Astrocyte of the spinal cord (primary cell): ENCODE measurements at regions not wholly inside any gene's neighbourhood (a gene's known extent, or its start where the extent isn't known, plus 50 kb on each side); places are given as distances from the start of the nearest gene placed in this dataset.
"Not testable (repeated sequence)": the region's sequence is repeated elsewhere in the genome, so short reads cannot be mapped to it uniquely, and the experiment has no call there.

ENCODE experiments used
- DNase-seq: peaks from one replicate; pipeline ENCODE4 v3.0.0; 2011; ENCODE audit warnings: low read depth, low spot score
- H3K4me3 ChIP-seq: 2 replicates; pipeline ENCODE4 v1.5.1; 2011; ENCODE audit warnings: low read depth, mild to moderate bottlenecking, low read length, moderate library complexity
- in situ Hi-C: cut with HindIII; loops from 2 replicates; pipeline ENCODE4 v1.10.0; 2017; ENCODE audit warnings: low sequenced_read_pairs
- TF ChIP-seq, protein P1 (sequence below): IDR thresholded peaks from 2 replicates; pipeline ENCODE4 v1.5.1; 2012; ENCODE audit warnings: low read depth, mild to moderate bottlenecking, low read length, inconsistent platforms

DNA sequence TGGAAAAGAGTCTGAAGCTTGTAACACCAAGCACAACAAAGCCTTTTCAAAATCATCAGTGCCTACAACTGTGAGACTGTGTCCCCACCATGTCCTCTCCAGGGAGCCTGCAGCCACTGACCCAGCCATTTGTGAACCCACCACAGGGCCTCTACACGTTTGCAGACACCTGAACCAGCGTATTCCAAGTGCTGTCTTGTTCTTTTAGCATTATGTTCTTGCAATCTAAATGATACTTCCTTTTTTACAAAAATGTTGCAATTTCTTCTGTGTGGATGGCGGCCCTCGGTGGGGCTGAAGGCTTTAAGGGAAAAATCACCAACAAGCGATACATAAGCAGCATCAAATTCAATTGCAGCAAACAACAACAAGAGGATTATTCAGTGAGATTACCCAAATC lies 403.2 kb upstream of the MGMT start:
- TF ChIP-seq, protein P1, sequence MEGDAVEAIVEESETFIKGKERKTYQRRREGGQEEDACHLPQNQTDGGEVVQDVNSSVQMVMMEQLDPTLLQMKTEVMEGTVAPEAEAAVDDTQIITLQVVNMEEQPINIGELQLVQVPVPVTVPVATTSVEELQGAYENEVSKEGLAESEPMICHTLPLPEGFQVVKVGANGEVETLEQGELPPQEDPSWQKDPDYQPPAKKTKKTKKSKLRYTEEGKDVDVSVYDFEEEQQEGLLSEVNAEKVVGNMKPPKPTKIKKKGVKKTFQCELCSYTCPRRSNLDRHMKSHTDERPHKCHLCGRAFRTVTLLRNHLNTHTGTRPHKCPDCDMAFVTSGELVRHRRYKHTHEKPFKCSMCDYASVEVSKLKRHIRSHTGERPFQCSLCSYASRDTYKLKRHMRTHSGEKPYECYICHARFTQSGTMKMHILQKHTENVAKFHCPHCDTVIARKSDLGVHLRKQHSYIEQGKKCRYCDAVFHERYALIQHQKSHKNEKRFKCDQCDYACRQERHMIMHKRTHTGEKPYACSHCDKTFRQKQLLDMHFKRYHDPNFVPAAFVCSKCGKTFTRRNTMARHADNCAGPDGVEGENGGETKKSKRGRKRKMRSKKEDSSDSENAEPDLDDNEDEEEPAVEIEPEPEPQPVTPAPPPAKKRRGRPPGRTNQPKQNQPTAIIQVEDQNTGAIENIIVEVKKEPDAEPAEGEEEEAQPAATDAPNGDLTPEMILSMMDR: no peak
- in situ Hi-C loops: no loop called here
- no peak for DNase-seq
- H3K4me3 ChIP-seq: no peak overlapping the region

DNA sequence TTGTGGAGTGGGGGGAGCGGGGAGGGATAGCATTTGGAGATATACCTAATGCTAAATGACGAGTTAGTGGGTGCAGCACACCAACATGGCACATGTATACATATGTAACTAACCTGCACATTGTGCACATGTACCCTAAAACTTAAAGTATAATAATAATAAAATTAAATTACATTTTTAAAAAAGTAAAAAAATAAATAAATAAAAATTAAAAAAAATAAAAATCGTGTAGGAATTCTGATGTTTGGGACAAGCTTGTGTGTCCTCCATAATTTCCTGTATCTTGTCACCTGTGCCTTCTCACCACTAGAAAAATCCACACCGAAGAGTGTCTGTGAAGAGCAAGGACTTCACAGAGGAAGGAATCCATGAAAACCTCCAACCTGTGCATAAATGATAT lies 400.5 kb upstream of the MGMT start:
- DNase-seq, H3K4me3 ChIP-seq, in situ Hi-C loops: not testable (repeated sequence)

DNA sequence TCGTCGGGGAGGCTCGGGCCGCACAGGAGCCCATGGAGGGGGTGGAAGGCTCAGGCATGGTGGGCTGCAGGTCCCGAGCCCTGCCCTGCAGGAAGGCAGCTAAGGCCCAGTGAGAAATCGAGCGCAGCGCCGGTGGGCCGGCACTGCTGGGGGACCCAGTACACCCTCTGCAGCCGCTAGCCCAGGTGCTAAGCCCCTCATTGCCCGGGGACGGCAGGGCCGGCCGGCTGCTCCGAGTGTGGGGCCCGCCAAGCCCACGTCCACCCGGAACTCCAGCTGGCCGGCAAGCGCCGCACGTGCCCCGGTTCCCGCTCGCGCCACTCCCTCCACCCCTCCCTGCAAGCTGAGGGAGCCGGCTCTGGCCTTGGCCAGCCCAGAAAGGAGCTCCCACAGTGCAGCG lies 395.6 kb upstream of the MGMT start:
- in situ Hi-C loops, DNase-seq, H3K4me3 ChIP-seq: not testable (repeated sequence)

DNA sequence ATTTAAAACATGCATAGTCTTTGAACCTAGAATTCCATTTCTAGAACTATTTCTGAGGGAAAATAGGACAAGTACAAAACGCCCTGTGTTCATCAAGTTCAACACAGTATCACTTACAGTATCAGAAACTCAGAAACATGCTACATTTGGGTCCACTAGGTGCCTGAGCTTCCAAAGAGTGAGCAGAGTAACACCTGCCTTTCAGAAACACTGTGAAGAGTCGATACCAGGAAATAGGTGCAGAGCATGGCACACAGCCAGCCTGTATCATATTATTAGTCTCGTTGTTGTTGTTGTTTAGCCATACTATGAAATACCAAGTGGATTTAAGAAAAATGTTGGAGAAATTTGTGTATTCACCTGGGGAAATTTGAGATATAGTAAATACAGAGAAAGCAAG lies 392.1 kb upstream of the MGMT start:
- DNase-seq: no peak
- TF ChIP-seq, protein P1: no peak
- in situ Hi-C loops: no loop called here
- H3K4me3 ChIP-seq: no peak overlapping the region

DNA sequence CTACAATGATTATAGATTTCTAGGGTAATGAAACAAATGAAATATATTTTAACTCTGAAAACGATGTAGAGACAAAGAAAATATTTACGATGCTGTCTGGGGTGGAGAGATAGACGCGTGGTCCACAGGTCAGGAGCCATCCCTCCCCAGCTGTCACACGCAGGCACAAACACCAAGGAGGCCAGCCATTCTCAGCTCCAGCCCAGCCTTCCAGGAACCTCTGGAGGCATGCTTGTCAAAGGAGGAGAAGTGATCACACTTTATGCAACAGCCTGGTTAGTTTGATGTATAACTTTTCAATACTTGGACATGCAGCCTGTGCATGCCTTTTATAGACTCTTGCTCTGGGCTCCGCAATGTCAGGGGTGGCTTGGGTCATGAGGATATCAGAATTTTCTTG lies 391.5 kb upstream of the MGMT start:
- H3K4me3 ChIP-seq: no peak overlapping the region
- TF ChIP-seq, protein P1: no peak
- no peak for DNase-seq
- in situ Hi-C loops: no loop called here

DNA sequence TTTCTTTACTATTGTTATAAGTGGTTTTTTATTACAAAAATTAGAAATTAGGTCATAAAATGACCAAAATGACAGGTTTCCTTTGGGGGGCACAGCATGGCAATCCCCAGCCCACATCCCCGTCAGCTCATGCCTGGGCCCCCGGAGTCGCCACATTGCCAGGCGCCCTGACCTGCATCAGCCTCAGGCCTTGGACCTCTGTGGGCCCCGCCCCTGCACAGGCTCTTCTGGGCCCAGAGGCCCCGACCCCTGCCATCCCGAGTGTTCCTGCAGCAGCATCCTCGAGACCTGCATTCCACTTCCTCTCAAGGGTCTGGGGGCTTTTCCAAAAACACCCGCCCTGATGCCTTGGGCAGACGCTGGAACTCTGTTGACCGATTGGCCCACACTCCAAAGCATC lies 391.1 kb upstream of the MGMT start:
- in situ Hi-C loops: no loop called here
- TF ChIP-seq, protein P1: no peak

DNA sequence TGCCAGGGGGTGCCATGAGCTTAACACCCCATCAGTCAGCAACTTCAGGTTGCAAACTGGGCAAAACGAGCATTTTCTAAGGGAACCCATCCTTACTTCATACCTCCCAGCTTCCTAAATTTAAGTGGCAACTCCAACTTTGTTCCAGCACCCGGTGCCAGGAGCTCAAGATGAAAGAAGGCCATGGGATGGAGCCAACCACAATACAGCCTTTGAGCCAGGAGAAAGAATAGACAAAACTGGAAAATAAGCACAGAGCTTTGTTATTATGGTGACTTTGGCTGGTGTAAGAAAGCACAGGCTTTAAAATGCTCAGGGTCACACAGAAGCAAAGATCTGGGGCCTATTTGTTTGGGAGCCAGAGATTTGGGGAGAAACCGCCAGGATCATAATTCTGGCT lies 388.7 kb upstream of the MGMT start:
- no peak overlapping the region for H3K4me3 ChIP-seq
- TF ChIP-seq, protein P1: no peak
- in situ Hi-C loops: no loop called here
- no peak for DNase-seq

More for the DNA sequence above, 391.1 kb upstream of the MGMT start:
- no peak for DNase-seq
- no peak overlapping the region for H3K4me3 ChIP-seq

DNA sequence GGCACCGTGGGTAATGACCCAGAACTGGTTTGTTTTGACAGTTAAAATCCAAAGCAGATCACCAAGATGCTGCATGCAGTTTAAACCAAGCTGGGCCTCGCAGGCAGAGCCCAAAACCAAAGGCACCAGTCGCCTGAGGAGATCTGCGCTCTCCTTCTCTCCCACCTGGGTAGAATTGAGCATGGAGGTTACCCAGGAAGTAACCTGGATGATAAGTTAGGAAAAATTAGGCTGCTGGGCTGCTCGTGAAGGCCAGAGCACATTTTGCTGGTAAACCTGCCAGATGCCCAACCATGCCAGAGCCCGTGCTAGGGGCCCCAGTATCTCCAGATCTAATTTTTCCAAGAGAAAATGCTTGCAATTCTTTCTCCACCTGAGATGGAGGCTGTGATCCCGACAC lies 388.3 kb upstream of the MGMT start:
- TF ChIP-seq, protein P1: no peak
- H3K4me3 ChIP-seq: no peak overlapping the region
- DNase-seq: no peak
- in situ Hi-C loops: no loop called here
